ENCODE measurements at regions not wholly inside any gene's neighbourhood (a gene's known extent, or its start where the extent isn't known, plus 50 kb on each side); places are given as distances from the start of the nearest gene placed in this dataset.
"Not testable (repeated sequence)": the region's sequence is repeated elsewhere in the genome, so short reads cannot be mapped to it uniquely, and the experiment has no call there.

DNA sequence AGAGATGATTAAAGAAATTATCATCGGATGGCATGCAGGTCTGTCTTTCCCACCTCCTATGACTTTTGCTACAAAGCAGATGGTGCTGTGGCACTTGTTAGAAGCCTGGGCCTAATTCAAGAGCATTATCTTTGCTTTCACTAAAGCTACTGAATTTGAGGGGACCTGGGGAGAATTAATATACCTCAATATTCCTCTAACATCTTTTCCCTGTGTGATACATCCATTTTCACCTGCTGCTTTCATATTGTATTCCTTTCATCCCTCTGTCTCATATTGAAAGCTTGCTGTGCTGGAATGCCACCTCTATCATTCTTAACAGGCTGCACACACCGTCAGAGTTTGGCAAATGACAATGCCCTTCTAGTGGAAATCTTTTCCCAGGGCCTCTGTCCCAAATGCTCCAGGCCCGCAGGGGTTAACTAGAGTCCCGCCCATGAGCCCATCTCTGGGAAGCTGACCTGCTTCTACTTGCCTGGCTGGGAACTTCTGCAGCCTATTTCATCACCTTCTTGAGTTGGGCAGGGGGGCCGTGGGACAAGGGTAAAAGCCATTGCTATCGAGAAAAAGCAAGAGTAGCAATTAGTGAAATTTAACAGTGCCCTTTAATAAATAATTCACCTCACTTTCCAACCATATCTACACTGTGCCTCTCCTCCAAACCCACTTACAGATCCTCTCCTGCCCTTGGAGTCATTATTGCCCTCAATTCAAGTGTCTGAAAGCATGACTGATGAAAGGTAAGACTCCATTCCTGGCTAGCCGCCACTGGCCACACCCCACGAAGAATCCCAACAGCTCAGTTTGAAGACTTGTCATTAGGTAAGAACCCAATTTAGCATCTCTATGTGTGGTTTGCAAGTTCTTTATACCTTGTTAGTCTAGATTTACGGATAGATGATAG, 126.7 kb upstream of the BTG1 start:
- DNase-seq (ENCODE audit: low spot score) = no peak

GRCh38 chr12:92271341-92271740, 125.7 kb upstream of the BTG1 start:
- no peak for DNase-seq (ENCODE audit: low spot score)

- DNase-seq (ENCODE audit: low spot score) = no peak
Observed at GRCh38 chr12:92270521-92270920, 124.9 kb upstream of the BTG1 start.

DNA sequence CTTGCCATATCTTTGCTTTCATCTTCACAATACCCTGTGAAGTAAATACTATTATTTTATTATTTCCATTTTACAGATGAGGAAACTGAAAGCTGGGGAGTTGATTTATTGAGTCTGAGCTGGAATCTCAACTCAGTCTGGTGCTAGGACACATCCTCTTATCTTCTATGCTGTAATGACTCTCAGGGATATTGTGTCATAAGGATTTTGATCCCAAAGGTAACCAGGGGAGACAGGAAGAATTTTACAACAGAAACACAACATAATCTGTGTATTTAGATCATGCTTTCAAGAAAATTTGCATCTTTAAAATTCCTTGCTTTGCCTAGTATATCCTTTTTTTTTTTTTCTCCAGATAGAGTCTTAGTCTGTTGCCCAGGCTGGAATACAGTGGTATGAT, 123.3 kb upstream of the BTG1 start:
- DNase-seq (ENCODE audit: low spot score) = no peak

DNA sequence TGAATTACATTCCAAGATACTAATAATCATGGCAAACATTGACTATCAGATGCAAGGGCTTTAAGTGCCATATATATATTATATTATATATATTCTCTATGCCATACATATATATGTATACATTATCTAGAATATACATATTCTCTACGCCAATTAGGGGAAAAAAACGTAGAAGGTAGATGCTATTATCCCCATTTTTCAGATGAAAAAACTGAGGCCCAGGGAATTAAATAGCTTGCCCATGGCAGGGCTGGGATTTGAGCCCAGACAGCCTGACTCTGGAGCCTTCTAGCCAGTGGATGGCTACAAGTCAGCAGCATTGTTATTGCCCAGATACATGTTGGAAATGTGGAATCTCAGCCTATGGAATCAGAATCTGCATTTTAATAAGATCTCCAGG, 116.0 kb upstream of the BTG1 start:
- no peak for DNase-seq (ENCODE audit: low spot score)

DNA sequence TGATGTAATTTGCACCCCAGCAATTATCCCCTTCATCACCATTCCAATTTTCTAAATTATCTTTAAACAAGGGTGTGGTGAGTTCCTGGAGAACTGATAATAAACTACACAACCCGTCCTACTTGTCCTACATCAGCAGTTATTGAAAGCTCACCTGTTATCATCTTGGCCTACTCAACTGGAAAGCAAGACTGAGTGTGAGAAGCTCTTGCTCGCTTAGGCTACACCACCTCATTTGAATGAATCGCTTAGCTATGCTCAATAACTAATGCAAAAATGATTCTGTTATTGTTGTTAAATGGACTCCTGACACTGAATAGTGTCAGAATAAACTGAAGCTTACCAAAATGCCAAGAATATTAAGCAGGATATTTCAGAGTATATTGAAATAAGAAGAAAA, 115.4 kb upstream of the BTG1 start:
- no peak for DNase-seq (ENCODE audit: low spot score)

- DNase-seq (ENCODE audit: low spot score) = no peak
Observed at GRCh38 chr12:92259696-92260251, 114.1 kb upstream of the BTG1 start.

- no peak for DNase-seq (ENCODE audit: low spot score)
Observed at GRCh38 chr12:92259291-92259690, 113.6 kb upstream of the BTG1 start.

DNA sequence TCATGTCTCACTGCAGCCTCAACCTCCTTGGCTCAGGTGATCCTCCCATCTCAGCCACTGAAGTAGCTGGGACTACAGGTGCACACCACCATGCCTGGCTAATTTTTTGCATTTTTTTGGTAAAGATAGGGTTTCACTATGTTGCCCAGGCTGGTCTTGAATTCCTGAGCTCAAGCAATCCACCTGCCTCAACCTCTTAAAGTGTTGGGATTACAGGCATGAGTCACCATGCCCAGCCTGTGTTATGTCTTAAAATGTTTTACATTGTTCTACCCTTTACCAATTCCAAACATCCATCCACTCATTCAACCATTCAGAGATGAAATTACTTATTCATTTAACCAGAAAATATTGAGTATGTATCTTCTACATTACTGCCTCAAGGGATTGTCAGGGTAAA, 111.6 kb upstream of the BTG1 start:
- DNase-seq (ENCODE audit: low spot score) = no peak

GRCh38 chr12:92255741-92256140, 110.1 kb upstream of the BTG1 start:
- no peak for DNase-seq (ENCODE audit: low spot score)

- DNase-seq (ENCODE audit: low spot score) = no peak
Observed at GRCh38 chr12:92253301-92253700, 107.7 kb upstream of the BTG1 start.

GRCh38 chr12:92248977-92249376, 103.3 kb upstream of the BTG1 start:
- DNase-seq (ENCODE audit: low spot score) = no peak

GRCh38 chr12:92244036-92244435, 98.4 kb upstream of the BTG1 start:
- peak; percentile 29 for DNase-seq (ENCODE audit: low spot score)

- no peak for DNase-seq (ENCODE audit: low spot score)
Observed at GRCh38 chr12:92242907-92243306, 97.3 kb upstream of the BTG1 start.

GRCh38 chr12:92237762-92238523, 92.3 kb upstream of the BTG1 start:
- DNase-seq (ENCODE audit: low spot score) = no peak

- no peak for DNase-seq (ENCODE audit: low spot score)
Observed at GRCh38 chr12:92237262-92237661, 91.6 kb upstream of the BTG1 start.

- DNase-seq (ENCODE audit: low spot score) = no peak
Observed at GRCh38 chr12:92235703-92236472, 90.2 kb upstream of the BTG1 start.

DNA sequence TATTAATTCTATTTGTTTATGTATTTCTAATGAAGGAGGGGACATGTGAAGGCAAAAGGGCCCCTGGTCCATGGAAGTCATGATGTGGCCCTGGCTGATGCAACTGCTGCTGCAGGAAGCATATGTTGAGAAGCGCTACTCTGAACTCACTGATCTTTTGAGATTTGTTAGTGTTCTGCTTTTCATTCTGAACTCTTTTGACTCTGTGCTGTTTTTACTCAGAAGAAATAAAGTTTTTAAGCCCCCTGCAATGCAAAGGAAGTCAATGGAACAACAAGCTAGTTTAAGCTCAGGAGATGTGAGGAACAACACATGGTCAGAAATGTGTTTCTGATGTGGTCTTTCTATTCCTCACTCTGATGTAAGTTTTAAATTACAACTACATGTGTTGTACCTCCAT, 88.9 kb upstream of the BTG1 start:
- no peak for DNase-seq (ENCODE audit: low spot score)

DNA sequence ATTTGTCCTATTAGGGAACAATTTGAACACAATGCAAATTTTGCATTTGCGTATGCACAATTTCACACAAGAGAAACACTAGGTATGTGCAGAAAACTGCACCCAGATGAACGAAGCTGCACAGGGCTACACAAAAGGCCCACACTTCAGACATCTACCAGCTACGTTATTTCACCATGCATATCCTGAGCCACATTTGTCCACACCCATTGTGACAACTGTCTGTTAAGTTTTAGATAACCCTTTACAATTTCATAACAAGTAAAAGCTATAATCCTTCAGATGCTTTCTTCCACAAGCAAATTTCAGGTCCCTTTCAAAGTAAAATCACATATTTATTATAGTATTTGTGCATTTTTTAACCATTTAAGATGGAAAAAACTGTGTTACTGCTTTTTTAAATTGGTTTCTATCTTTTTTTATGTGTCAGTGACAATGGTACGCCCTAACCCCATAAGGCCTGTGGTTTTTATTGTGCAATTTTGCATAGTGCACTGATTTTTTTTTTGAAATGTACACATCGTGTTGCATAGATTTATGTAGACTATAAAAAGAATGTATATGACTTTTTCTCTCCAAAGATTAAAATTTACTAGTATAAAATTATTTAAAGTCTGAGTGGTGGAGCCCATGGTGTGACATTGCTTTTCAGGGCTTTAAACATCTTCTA, 87.8 kb upstream of the BTG1 start:
- DNase-seq (ENCODE audit: low spot score) = no peak

DNA sequence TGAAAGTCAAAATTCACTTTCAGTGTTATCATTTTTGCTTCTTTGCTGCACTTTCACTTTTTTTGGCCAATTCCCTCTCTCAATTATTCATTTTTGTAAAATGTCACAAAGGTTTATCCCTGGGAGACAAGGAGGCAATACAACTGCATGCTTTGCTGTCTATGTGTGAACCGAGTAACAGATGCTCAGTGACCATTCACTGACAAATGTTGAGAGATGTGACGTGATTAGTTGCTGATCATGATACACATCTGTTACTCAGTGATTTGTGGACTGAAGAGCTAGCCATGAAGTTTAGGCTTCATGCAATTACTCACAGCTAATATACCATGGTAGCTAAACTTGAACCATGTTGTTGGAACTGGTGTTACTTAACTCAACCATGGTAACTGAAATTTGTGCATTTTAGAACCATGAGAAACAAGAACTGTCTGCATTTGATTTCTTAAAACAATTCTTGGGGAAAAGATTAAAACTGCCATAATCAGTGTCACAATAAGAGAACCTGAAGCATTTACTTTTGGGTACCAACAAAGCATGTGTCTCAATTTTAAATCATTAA, 86.8 kb upstream of the BTG1 start:
- not testable (repeated sequence) for DNase-seq (ENCODE audit: low spot score)

DNA sequence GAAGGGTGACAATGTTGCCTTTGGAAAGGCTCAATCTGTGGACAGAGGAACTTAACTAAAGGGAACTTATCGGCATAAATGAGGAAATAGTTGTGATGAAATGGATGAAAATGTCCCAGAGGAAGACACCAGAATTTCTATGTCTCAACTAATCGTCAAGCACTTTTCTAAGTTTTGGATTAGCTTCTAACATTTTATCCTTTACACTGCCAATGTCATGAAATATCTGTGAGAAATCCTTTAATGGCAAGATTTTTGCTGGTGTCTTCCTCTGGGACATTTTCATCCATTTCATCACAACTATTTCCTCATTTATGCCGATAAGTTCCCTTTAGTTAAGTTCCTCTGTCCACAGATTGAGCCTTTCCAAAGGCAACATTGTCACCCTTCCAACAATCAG, 86.3 kb upstream of the BTG1 start:
- not testable (repeated sequence) for DNase-seq (ENCODE audit: low spot score)

All from globus pallidus (tissue), 1 donor.